SH-SY5Y (cell line): ENCODE measurements at regions not wholly inside any gene's neighbourhood (a gene's known extent, or its start where the extent isn't known, plus 50 kb on each side); places are given as distances from the start of the nearest gene placed in this dataset.

ENCODE experiments used
- GATA2 ChIP-seq: IDR thresholded peaks from 2 replicates; pipeline ENCODE4 v1.6.1; 2011; ENCODE audit warnings: mild to moderate bottlenecking, low read depth, low read length
- GATA3 ChIP-seq: IDR thresholded peaks from 2 replicates; pipeline ENCODE4 v1.6.1; 2011; ENCODE audit warnings: low read depth, mild to moderate bottlenecking, low read length, moderate library complexity

DNA sequence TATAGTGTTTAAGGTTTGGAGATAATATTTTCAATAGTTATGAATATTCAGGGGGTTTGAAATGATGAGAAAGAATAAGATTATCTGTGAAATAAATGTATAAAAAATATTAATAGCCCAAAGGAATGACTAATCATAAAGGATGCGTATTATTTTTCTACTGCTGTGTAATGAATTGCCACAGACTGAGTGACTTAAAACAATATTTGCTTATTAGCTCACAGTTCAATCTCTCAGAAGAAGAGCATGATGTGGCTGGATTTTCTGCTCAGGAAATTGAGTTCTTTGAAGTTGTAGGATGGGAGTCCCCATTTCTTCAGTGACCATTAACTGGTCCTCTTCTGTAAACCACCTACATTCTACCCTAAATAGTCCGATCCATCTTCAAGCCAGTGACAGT is 1680.8 kb upstream of the AGA start:
- TF ChIP-seq GATA2 (no peak), GATA3 (no peak)
